Activated T-helper 9 cell treated with anti-CD3 and anti-CD28 coated beads, Interleukin-2, amount 50 U/mL, for 16 hours (primary cell): ENCODE measurements at regions not wholly inside any gene's neighbourhood (a gene's known extent, or its start where the extent isn't known, plus 50 kb on each side); places are given as distances from the start of the nearest gene placed in this dataset.

Experiments used
- DNase-seq: peaks from one replicate; pipeline ENCODE4 v3.0.0-alpha.2; 2020; ENCODE audit warnings: low read depth

DNA sequence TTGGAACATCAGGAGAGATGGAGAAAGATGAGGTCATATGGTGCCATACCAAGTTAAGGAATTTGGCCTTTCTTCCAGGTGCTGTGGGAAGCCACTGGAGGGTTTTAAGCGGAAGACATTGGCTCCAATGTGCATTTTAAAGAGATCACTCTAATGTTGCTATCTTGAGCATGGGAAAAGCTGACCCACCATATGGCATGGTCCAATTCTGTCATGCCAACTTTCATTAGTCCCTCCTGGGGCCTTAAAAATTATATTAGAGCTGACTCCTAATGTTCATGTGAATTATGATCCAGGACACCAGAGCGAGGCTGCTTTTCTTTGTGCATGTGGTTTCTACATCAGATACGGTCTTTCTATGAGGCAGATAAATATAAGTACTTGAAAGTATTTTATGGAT, 335.0 kb upstream of the TSHZ2 start:
- DNase-seq = no peak

DNA sequence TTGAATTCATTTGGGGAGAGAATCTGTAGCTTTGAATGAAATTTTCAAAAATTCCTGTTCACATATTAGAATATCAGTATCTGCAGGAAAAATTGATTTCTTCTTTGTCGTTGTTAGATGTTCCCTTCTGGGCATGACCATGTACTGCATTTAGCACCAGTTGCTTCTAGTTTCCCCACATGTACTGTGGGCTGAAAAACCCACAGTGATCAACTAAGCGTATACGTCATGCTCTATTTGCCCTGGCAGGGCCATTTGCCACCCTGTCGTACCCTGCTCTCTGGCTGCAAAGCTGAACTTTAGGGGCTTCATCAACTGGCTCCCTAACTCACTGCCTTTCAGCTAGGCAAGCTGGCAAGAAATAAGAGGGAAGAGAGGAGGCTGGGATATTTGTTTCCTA, 340.7 kb upstream of the TSHZ2 start:
- no peak for DNase-seq

DNA sequence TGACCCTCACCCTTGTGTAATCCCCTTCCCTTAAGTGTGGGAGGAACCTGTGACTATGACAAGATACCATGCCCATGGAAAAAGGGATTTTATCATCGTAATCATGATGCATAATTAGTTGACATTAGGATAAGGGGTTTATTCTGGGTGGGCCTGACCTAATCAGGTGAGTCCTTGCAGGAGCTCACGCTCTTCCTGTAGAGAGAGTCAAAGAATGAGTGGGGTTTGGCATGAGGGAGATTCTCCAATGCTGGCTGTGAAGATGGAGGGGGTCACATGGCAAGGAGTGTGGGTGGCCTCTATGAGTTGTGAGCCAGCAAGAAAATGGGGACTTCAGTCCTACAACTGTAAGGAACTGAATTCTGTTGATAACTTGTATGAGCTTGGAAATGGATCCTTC, 342.0 kb upstream of the TSHZ2 start:
- no peak for DNase-seq

DNA sequence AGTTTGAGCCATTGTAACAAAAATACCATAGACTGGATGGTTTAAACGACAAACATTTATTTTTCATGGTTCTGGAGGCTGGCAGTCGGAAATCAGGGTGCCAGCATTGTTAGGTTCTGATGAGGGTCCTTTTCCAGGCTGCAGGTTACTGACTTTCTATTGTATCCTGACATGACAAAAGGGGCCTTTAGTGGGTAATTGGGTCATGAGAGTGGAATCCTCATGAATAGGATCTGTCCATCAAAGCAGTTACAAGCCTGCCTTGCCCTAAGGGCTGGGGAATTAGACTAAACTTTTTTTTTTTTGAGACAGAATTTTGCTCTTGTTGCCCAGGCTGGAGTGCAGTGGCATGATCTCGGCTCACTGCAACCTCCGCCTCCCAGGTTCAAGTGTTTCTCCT, 347.9 kb upstream of the TSHZ2 start:
- DNase-seq = no peak

DNA sequence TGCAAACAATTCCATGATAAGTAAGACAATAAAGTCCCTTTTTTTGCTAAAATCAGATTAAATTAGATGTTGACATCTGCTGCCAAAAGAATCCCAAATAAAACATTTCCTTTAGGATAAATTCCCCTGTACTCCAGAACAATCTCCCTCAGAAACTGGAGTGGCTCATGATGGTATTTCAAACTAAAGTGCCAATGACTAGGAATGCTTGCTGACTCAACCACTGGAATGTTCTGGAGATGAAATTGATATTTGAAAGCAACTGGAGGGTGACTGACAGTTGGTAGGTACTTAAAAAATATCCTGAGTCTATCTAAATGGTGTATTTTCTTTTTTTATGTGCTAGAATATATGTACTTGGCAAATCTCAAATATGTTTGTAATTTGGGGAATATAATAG, 350.1 kb upstream of the TSHZ2 start:
- no peak for DNase-seq

DNA sequence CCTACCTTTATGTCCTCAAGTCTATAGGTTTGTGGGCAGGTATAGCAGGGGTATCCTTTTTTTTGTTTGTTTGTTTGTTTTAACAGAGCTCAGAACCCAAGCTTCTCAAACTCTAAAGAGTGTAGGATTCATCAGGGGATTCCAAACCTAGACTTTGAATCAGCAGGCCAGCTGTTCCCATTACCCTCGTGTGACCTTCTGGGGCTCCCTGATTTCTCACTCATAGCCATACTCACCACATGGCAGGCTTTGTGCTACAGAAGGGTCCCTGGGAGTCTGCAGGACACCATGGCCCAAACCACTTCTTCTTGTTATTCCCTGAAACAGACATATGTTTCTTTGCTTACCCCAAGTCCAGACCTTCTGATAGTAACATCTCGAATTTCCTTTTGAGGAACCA, 350.8 kb upstream of the TSHZ2 start:
- DNase-seq = no peak

DNA sequence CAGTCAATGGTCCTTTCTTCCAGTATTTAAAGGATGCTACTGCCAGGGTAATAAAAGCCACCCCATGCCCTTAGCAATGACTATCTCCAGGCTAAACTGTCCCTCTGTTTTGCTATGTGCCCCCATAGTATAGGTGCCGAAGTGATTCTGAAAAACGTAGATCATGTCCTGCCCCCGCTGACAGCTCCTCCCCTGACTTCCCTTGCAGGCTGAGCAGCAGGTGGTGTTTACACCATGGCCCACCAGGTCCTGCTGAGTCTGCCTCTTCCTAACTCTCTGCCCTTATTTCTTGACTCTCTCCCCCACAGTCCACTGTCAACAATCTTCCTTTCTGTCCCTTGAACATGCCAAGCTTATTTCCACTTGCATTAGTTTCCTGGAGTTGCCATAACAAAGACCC, 352.5 kb upstream of the TSHZ2 start:
- DNase-seq = no peak

DNA sequence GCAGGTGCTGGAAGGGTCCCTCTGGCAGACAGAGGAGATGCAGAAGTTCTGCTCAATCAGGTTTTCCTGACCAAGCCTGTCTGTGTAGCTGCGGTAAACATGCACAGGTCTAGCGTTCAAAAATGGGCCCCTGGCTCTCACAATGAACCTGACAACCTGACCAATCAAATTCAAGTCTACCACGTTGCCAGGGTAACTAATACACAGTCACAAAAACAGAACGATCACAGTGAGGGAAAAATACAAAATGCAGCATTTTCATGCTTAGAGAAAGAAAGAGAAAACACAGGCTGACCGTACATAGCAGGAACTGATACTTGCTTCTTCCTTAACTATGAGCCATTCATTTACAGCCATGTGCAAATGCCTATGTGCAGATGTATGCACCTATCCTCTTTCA, 353.1 kb upstream of the TSHZ2 start:
- DNase-seq = no peak

DNA sequence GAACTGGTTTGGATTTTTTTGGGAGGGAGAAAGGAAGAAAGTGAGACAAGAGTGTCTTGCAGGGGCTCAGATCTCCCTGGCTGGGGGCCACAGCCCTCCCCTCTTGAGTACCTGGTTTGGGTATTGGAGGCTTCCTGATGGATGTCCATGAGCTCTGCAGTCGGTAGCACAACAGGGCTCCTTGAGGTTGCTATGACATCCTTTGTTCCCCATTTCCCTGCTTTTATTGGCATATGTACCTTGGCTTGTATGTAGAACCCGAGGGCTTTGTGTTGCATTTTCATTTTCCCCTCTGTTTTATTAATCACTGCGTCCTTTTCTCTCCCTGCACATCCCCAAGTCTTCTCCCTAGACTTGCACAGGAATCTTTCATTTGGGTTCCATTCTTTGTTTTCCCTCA, 355.5 kb upstream of the TSHZ2 start:
- no peak for DNase-seq

DNA sequence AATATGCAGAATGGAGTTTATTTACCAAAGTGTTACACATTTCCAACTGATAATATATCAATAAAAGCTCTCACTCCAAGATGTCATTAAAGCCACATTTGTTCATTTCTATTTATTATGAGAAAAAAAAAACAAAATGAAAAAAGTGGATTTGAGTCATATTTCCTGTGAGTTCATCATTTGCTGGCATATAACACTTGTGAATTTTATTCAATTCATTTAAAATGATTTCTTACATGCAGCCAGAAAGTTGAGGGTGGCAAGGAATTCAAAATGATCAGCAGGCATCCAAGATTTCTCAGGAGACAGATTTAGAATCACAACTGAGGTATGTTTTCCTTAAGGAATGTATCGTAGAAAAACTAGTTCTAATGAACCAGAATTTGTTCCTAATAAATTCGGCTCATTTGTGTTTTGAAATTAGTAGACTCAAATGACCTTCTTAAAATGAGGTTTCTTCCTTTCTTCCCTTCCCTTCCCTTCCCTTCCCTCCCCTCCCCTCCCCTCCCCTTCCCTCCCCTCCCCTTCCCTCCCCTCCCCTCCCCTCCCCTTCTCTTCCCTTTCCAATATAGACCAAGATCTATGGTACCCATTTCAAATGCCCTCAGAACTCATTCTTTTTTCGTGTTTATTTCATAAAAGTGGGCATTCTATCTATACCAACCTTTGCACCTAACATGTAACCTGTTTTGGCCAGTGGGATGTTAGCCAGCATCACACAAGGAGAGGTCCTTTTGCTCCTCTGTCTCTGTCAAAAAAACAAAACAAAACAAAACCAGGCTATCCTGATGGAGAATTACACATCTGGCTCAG, 357.9 kb upstream of the TSHZ2 start:
- no peak for DNase-seq

DNA sequence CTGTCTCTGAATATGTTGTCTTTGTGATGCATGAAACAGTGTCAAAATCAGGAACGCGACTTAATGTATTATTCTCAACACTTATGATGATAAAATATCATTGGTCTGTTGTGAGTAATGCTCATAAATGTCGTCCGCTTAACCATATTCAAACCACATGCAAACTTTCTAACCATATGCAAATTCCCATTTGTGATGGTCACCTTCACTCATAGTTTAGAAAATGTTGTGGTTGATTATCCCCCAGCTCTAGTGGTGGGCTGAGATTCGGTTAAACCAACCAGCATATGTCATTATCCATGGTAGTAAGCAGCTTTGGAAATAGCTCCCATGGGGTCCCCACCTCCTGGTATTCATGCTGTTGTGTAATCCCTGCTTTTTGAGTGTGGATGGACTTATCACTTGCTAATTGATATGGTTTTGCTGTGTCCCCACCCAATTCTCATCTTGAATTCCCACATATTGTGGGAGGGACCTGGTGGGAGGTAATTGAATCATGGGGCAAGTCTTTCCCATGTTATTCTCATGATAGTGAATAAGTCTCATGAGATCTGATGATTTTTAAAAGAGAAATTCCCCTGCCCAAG, 360.0 kb upstream of the TSHZ2 start:
- no peak for DNase-seq

DNA sequence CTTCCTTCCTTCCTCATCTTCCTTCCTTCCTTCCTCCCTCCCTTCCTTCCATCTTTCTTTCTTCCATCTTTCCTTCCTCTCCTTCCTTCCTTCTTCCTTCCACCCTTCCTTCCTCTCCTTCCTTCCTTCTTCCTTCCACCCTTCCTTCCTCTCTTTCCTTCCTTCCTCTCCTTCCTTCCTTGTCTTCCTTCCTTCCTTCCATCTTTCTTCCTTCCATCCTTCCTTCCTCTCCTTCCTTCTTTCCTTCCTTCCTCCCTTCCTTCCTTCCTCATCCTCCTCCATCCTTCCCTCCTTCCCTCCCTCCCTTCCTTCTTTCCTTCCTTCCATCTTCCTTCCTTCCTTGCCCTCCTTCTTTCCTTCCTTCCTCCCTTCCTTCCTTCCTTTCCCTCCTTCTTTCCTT, 361.4 kb upstream of the TSHZ2 start:
- no peak for DNase-seq

DNA sequence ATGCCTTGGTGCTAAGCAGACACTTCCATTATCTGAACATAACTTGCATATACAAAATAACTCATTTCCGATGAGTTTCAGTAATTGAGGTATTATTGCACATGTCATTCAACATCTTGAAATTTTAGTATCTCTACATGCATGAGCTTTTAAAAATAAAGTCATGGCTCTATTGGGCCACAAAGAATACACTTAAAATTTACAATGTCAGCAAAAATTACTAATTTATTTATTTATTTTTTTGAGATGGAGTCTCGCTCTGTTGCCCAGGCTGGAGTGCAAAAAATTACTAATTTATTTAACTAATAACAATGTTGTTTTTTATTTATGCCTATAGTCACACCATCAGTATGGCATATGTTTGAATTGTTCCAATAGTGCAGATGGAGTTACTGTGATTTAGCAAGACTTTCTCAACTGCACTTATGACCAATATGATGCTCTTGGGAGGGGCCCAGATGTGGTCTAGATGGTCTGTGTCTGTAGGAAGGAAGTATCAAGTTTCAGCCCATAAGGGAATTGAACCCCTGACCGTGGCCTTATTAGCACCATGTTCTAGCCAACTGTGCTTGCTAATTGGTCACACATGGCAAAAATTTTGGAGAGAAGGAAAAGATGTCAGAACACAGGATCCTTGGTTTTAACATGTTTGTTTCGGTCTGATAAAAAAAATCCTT, 370.7 kb upstream of the TSHZ2 start:
- no peak for DNase-seq

DNA sequence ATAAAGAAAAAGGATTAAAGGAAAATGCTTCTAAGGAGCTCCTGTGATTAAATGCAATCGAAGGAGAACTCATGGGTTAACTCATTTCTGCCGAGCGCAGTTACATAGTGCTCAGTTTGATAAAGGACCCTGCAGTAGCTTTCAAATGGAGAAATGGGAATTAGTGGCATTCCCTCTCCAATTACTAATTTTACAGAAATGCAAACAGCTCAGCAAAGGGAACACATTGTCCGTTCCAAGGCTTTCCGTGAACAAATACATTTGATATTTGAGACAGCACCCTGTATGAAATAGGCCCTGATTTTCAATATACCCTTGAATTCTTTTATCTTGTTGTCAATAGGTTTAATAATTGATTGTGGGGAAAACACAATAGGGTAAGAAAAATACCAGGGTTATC, 375.9 kb upstream of the TSHZ2 start:
- no peak for DNase-seq

DNA sequence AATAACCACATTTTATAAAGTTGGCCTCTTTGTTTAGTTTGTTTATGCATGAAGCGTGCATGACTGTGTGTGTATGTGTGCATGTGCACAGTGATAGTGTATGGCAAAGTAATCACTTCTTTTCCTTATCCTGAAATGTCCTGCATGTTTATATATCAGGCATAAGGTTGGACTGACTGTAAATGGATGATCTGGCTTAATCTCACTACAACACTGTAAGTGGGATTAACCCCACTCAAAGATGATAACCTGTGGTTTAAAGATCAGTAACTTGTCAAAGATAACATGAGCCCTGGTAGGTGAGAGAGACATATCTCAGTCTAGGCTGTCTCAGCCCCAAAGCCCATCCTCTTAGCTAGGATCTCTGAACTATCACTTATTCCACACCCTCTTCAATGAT, 376.6 kb upstream of the TSHZ2 start:
- no peak for DNase-seq

DNA sequence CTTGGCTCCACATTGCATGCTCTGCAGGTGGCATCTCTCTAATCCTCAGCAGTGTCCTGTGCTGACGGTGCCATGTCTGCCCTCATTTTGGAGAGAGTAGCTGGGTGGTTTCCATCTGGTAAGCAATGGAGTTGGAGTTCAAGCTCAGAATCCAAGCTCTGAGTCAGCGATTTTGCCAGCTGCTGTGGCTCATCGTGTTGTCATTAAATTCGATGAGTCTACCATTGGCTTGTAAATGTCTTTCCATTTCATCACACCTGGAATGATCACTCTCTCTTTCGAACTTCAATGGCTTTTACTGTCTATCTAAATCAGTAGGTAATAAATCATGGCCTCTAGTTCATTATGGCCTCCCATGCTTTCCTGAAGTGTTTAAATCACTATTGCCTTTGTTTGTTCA, 378.5 kb upstream of the TSHZ2 start:
- DNase-seq = no peak

DNA sequence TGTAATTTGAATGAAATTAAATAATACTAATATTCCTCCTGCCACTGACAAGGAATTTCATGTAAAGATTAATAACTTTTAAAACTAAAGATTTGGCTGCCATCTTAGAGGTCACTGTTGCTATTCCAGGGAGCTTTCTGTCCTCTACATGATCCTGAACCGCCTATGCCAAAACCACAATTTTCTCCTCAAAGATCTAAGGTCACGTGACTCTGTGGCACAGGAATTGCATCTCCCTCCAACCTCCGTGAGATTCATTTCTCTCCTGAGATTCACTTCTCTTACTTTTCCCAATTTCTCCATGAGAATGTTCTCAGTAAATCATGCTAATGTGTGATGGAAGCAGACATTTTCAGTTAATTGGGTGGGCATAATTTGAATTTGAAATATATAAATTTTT, 379.6 kb upstream of the TSHZ2 start:
- no peak for DNase-seq

DNA sequence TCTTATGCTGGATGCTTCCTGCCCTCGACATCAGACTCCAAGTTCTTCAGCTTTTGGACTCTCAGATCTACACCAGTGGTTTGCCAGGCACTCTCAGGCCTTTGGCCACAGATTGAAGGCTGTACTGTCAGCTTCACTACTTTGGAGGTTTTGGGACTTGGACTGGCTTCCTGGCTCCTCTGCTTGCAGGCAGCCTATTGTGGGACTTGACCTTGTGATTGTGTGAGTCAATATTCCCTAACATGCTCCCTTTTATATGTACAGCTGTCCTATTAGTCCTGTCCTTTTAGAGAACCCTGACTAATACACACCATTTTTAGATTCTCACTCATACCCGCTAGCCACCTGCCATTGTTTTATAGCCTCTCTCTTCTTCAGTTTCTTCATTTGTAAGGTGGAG, 382.1 kb upstream of the TSHZ2 start:
- no peak for DNase-seq

DNA sequence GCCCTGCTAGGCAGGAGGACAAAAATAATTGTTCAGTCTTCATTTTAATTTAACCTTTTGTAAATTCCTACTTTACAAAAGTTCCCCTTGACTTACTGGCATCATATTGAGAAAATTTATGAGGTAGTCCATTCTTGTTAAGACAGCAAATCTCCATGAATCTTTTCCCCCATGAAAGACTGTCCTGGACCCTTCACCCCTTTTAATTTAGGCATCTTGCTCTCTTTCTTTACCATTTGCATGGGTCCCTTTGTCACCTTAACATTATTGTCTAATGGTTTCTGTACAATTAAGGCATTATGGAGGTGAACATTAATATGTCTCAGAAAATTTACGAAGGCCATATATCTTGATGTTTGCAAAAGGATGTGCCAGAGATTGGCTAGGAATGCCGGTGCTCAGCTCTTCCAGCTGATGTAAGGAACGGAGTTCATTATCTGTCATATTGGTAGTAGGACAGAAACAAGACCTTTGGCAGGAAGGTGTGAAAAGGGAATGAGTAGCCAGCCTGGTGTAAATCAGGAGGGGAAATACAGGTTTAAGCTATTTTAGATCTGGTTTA, 382.8 kb upstream of the TSHZ2 start:
- DNase-seq = no peak

DNA sequence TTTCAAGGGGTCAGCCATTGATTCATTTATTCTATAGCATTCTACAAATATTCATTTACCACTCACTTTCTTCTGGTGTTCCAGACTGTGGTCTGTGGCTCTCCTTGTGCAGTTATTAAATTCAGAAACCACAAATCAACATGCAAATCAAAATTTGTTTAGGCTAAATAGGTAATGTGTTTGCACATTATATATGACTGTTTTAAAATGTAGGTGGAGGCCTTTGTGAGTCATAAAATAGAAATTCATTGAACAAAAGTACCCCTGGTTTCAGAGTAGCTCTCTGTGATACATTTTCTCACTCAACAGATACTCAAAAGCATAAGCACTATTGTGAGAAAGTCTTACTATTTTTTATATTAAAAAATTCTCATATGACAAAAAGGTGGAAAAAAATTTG, 385.5 kb upstream of the TSHZ2 start:
- DNase-seq = no peak

DNA sequence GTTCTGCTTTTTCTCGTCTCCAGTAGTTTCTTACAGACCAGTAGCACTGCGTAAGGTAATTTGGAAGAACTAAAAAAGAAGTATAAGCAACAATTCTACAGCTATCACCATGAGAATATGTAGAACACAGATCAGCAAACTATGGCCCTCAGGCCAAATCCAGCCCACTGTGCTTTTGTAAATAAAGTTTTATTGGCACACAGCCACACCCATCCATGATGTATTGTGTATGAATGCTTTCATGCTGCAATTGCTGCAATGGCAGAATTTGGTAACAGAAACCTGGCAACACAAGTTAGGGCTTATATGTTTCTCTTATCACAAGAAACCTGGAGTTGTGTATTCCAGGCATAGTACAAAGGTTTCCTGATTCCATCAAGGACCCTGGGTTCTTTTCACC, 386.8 kb upstream of the TSHZ2 start:
- DNase-seq = no peak

DNA sequence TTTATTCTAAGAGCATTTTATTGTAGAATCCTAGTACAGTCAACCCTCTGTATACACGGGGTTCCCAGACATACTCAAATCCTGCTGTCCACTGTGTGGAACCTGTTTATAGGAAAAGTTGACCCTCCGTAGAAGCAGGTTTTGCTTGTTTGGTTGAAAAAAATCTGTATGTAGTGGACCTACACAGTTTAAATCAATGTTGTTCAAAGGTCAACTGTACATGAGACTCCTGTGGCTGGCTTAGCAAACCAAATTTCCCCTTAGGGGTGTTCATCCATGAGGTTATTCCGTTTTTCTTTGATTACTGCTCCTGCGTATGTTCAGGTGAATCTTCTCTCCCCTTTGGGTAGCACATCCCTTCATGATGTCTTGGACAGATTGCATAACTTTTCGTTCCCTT, 387.0 kb upstream of the ZFP64 start:
- no peak for DNase-seq

DNA sequence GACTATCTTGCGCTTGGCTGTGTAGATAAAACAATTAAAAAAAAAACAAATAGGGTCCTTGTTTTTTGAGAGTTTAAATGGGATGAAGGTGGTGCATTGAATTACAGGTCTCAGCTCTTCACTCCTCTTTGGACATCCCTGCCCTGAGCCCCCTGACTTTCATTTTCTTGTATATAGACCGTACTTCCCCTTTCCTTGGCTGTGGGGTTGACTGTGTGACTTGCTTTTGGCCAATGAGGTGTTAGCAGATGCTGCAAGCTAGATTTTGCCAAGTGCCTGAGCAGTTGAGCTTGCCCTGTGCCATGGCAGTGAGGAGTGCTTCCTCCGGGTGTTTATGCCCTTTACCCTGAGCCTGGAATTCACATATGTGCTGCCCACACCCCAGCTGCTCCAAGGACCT, 386.1 kb upstream of the ZFP64 start:
- no peak for DNase-seq
